Gastrocnemius medialis (tissue), 4 donors: ENCODE measurements at regions not wholly inside any gene's neighbourhood (a gene's known extent, or its start where the extent isn't known, plus 50 kb on each side); places are given as distances from the start of the nearest gene placed in this dataset.

ENCODE experiments used
- ATAC-seq, 2 donors: fragments of 150-250 bp; one replicate each; pipeline ENCODE4 v1.9.1; 2016
- DNase-seq, 2 donors: peaks; one replicate each; pipeline ENCODE4 v3.0.0-alpha.2; 2019
- H3K27ac ChIP-seq, 4 donors: fragments of 200-600 bp; sonication (generic); 1 replicate in 1 of 4; 2 replicates in 3 of 4; pipeline ENCODE4 v1.5.1; 2016 to 2018; ENCODE audit warnings: mild to moderate bottlenecking in 2 of 4, moderate library complexity in 1 of 4
- H3K27me3 ChIP-seq, 3 donors: fragments of 200-600 bp; sonication (generic) in 2 of 3; 1 replicate in 1 of 3; 2 replicates in 2 of 3; pipeline versions ENCODE4 v1.5.1 to v1.6.0; 2016 to 2019; ENCODE audit warnings: mild to moderate bottlenecking in 1 of 3, moderate library complexity in 1 of 3
- H3K36me3 ChIP-seq, 2 donors: fragments of 200-600 bp; sonication (generic) in 1 of 2; one replicate each; pipeline ENCODE4 v1.5.1; 2017 to 2018
- H3K4me1 ChIP-seq, 2 donors: fragments of 200-600 bp; sonication (generic) in 1 of 2; one replicate each; pipeline ENCODE4 v1.5.1; 2016 to 2017; ENCODE audit warnings: mild to moderate bottlenecking in 2 of 2
- H3K4me3 ChIP-seq, 4 donors: fragments of 200-600 bp; sonication (generic) in 3 of 4; 1 replicate in 1 of 4; 2 replicates in 3 of 4; pipeline ENCODE4 v1.5.1; 2016 to 2019; ENCODE audit warnings: mild to moderate bottlenecking in 2 of 4
- H3K9me3 ChIP-seq, 3 donors: fragments of 200-600 bp; sonication (generic) in 2 of 3; 1 replicate in 1 of 3; 2 replicates in 2 of 3; pipeline ENCODE4 v1.5.1; 2016 to 2019
- POLR2A ChIP-seq, 2 donors: fragments of 450-650 bp; IDR thresholded peaks; one replicate each; pipeline ENCODE4 v1.6.1; 2017; ENCODE audit warnings: antibody characterized with exemption in 2 of 2, mild to moderate bottlenecking in 2 of 2, moderate library complexity in 2 of 2
- in situ Hi-C, 4 donors: fragments of 200-750 bp; cut with MboI; loops; one replicate each; pipeline versions ENCODE4 v1.15.0 to v1.8.0; 2017; ENCODE audit warnings: low sequenced_read_pairs in 4 of 4
- intact Hi-C: fragments of 100-400 bp; cut with DNase I; formaldehyde crosslinking; loops from one replicate; pipeline ENCODE4 v1.15.1; 2023; ENCODE audit warnings: low total_unique reads
- TF ChIP-seq, protein P1 (sequence below), 5 experiments: fragments of 450-650 bp in 3 of 5; fragments of 200-600 bp in 2 of 5; sonication (generic) in 2 of 5; IDR thresholded peaks in 4 of 5; conservative IDR thresholded peaks in 1 of 5; 1 replicate in 4 of 5; 2 replicates in 1 of 5; pipeline ENCODE4 v1.5.1; 2016 to 2019; ENCODE audit warnings: antibody characterized with exemption in 5 of 5, mild to moderate bottlenecking in 3 of 5, moderate library complexity in 3 of 5

DNA sequence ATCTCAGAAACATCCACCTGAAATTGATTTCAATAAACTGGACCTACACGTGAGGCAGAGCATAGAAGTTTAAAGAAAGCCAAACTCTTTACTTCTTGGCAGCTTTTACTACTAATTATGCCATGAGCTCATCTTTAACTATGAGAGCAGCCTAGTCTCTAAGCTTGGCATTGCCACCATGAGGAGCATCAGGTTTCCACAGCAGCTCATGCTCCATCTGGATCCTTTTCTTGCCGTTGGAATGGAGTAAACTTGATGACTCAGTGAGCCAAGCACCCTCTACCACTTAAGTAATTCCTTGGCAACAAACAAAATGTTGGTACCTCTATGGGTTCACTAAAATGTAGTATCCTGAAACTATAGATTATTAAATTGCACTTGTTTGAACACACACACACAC is 583.2 kb downstream of the EPHA3 start:
- ATAC-seq (peak; percentile 99 to 100), DNase-seq (peak; percentile 53 to 61)
- H3K27ac ChIP-seq, result peak overlapping the region in 1 of 4 donors; percentile 25
- no peak overlapping the region for H3K4me3 ChIP-seq
- intact Hi-C loops, result no loop called here
- in situ Hi-C loops, result no loop called here
- TF ChIP-seq, protein P1, sequence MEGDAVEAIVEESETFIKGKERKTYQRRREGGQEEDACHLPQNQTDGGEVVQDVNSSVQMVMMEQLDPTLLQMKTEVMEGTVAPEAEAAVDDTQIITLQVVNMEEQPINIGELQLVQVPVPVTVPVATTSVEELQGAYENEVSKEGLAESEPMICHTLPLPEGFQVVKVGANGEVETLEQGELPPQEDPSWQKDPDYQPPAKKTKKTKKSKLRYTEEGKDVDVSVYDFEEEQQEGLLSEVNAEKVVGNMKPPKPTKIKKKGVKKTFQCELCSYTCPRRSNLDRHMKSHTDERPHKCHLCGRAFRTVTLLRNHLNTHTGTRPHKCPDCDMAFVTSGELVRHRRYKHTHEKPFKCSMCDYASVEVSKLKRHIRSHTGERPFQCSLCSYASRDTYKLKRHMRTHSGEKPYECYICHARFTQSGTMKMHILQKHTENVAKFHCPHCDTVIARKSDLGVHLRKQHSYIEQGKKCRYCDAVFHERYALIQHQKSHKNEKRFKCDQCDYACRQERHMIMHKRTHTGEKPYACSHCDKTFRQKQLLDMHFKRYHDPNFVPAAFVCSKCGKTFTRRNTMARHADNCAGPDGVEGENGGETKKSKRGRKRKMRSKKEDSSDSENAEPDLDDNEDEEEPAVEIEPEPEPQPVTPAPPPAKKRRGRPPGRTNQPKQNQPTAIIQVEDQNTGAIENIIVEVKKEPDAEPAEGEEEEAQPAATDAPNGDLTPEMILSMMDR (IDR thresholded peaks at IDR 0.05 in 4 of 5, conservative IDR thresholded peaks at IDR 0.05 in 1 of 5), result no peak
- TF ChIP-seq POLR2A (IDR thresholded peaks at IDR 0.05), result no peak
- no peaks in the 10 kb centered on the region for H3K9me3 ChIP-seq
- H3K36me3 ChIP-seq, result no peaks in the 10 kb centered on the region
- H3K27me3 ChIP-seq, result no peaks in the 10 kb centered on the region
- peaks cover 0 to 9% of the 10 kb centered on the region in 2 donors for H3K4me1 ChIP-seq

DNA sequence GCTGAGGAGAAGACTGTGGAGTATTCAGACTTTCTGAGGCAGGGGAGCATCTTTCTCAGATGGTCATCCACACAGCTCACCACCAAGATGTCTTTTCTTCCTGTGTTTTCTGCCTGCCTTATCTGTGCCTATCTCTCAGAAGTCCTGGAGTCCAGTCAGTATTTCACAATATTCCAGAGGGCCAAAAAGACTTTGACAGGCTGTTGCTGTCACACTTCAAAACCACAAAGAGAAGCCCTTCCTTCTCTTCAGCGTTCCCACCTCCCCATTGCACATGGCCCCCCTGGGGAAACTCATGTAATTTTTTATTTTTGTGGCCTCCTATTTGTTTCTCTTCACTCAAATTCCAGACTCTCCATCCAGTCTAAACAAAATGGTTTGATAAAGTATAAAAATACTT is 585.2 kb downstream of the EPHA3 start:
- TF ChIP-seq, protein P1 (IDR thresholded peaks at IDR 0.05 in 4 of 5, conservative IDR thresholded peaks at IDR 0.05 in 1 of 5), result no peak
- TF ChIP-seq POLR2A (IDR thresholded peaks at IDR 0.05), result no peak
- no peaks in the 10 kb centered on the region for H3K9me3 ChIP-seq
- H3K4me3 ChIP-seq, result no peak overlapping the region
- no peak overlapping the region for H3K27ac ChIP-seq
- ATAC-seq (no peak), DNase-seq (no peak)
- H3K4me1 ChIP-seq, result peaks cover 0 to 4% of the 10 kb centered on the region in 2 donors
- intact Hi-C loops (no loop called here), in situ Hi-C loops (no loop called here)
- no peaks in the 10 kb centered on the region for H3K27me3 ChIP-seq
- no peaks in the 10 kb centered on the region for H3K36me3 ChIP-seq

GRCh38 chr3:89697321-89697916 is 590.0 kb downstream of the EPHA3 start:
- no peaks in the 10 kb centered on the region for H3K4me1 ChIP-seq
- no peaks in the 10 kb centered on the region for H3K9me3 ChIP-seq
- DNase-seq (no peak), ATAC-seq (no peak)
- H3K36me3 ChIP-seq, result no peaks in the 10 kb centered on the region
- no peak for TF ChIP-seq POLR2A (IDR thresholded peaks at IDR 0.05)
- TF ChIP-seq, protein P1 (IDR thresholded peaks at IDR 0.05 in 4 of 5, conservative IDR thresholded peaks at IDR 0.05 in 1 of 5), result no peak
- intact Hi-C loops (no loop called here), in situ Hi-C loops (no loop called here)
- H3K27me3 ChIP-seq, result no peaks in the 10 kb centered on the region
- H3K4me3 ChIP-seq, result no peak overlapping the region
- H3K27ac ChIP-seq, result no peak overlapping the region

- TF ChIP-seq POLR2A (IDR thresholded peaks at IDR 0.05), result no peak
- TF ChIP-seq, protein P1 (IDR thresholded peaks at IDR 0.05 in 4 of 5, conservative IDR thresholded peaks at IDR 0.05 in 1 of 5), result no peak
- no peak overlapping the region for H3K4me3 ChIP-seq
- no peak overlapping the region for H3K27ac ChIP-seq
- intact Hi-C loops, result no loop called here
- no peak for DNase-seq
- no peaks in the 10 kb centered on the region for H3K4me1 ChIP-seq
- ATAC-seq, result no peak
- in situ Hi-C loops, result no loop called here
- H3K36me3 ChIP-seq, result no peaks in the 10 kb centered on the region
- no peaks in the 10 kb centered on the region for H3K27me3 ChIP-seq
- no peaks in the 10 kb centered on the region for H3K9me3 ChIP-seq
Measured at GRCh38 chr3:89698208-89698830, 590.9 kb downstream of the EPHA3 start.
